H1 (cell line): ENCODE measurements at regions not wholly inside any gene's neighbourhood (a gene's known extent, or its start where the extent isn't known, plus 50 kb on each side); places are given as distances from the start of the nearest gene placed in this dataset.

ENCODE experiments used
- ATF3 ChIP-seq: IDR thresholded peaks from 2 replicates; pipeline ENCODE4 v1.6.1; 2011; ENCODE audit warnings: low read depth, mild to moderate bottlenecking, low read length; ENCODE audit not compliant: insufficient read depth
- CHD7 ChIP-seq: fragments of 300-600 bp; sonication (generic); IDR thresholded peaks from 2 replicates; pipeline ENCODE4 v1.7.1; 2012; ENCODE audit warnings: low read length, moderate library complexity, mild to moderate bottlenecking, inconsistent platforms; ENCODE audit not compliant: insufficient replicate concordance
- CREB1 ChIP-seq: IDR thresholded peaks from 2 replicates; pipeline ENCODE4 v1.6.1; 2012; ENCODE audit warnings: inconsistent platforms
- CTBP2 ChIP-seq: IDR thresholded peaks from 2 replicates; pipeline ENCODE4 v1.7.0; 2011; ENCODE audit warnings: borderline replicate concordance, mild to moderate bottlenecking, moderate library complexity, mixed read lengths, low read length; ENCODE audit not compliant: insufficient read depth, insufficient read length
- KDM1A ChIP-seq: fragments of 200-600, 300-600 bp; sonication (generic); IDR thresholded peaks from 2 replicates; pipeline ENCODE4 v1.7.1; 2016; ENCODE audit warnings: mild to moderate bottlenecking, low read length, borderline replicate concordance
- SIN3A ChIP-seq, 2 experiments: IDR thresholded peaks in 1 of 2; conservative IDR thresholded peaks in 1 of 2; 2 replicates each; pipeline ENCODE4 v1.6.1; 2011 to 2012; ENCODE audit warnings: low read length in 2 of 2, improper control_type of control experiment in 1 of 2, low read depth in 1 of 2, mild to moderate bottlenecking in 1 of 2
- TEAD4 ChIP-seq: IDR thresholded peaks from 2 replicates; pipeline ENCODE4 v1.6.1; 2012; ENCODE audit warnings: low read depth, low read length, inconsistent platforms, mixed read lengths
- YY1 ChIP-seq: IDR thresholded peaks from 2 replicates; pipeline ENCODE4 v1.6.1; 2011; ENCODE audit warnings: low read depth, mild to moderate bottlenecking, low read length

- TF ChIP-seq KDM1A, result no peak
- TF ChIP-seq CREB1, result no peak
- TF ChIP-seq CTBP2, result no peak
- TF ChIP-seq TEAD4, result no peak
- no peak for TF ChIP-seq SIN3A (conservative IDR thresholded peaks at IDR 0.05 in 1 of 2, IDR thresholded peaks at IDR 0.05 in 1 of 2; ENCODE audit: low read depth in 1 of 2, low read length in 2 of 2)
- no peak for TF ChIP-seq YY1
- TF ChIP-seq ATF3, result no peak
- no peak for TF ChIP-seq CHD7
- TF ChIP-seq, all 59 proteins: peak for 0
Measured at GRCh38 chr6:16978686-16979085, 123.2 kb upstream of the STMND1 start (continued).
